HuH-7.5 (cell line): ENCODE measurements at regions not wholly inside any gene's neighbourhood (a gene's known extent, or its start where the extent isn't known, plus 50 kb on each side); places are given as distances from the start of the nearest gene placed in this dataset.
"Not testable (repeated sequence)": the region's sequence is repeated elsewhere in the genome, so short reads cannot be mapped to it uniquely, and the experiment has no call there.

Experiments used
- DNase-seq: peaks from one replicate; pipeline ENCODE4 v3.0.0; 2011; ENCODE audit warnings: low spot score

DNA sequence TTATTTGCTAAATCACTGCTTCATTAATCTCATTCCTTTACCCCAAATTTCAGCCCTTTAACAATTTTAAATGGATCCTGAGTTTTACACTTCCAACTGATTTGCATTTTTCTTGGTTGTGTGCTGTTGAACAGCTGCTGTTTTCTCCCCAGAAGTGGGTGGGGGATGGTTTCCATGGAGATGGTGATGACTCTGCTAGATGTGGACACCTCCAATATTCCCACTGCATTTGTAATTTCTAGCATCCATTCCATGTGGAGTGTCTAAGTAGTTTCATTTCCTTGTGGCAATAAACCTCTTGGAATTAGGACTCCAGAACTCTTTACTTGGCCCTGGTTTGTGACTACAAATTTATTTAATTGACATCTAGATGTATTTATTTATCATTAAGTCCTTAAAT, 330.4 kb downstream of the GBA3 start:
- DNase-seq = no peak

DNA sequence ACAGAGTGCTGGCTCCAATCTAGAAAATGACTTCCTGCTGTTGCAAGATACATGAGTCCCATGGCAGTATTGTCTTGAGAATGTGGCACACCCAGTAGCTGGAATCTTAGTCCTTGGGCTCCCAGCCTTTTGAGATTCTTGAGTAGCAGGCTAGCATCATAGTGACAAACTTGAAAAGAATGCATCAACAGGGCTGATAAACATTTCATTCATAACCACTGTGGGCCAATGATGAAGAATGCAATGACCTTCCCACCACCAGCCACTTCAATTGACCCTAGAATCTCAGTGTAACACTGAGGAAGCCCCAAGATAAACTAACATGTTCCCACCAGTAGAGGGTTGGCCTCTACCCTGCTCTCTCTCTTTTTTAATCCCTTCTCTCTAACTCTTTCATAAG, 329.3 kb downstream of the GBA3 start:
- DNase-seq = no peak

DNA sequence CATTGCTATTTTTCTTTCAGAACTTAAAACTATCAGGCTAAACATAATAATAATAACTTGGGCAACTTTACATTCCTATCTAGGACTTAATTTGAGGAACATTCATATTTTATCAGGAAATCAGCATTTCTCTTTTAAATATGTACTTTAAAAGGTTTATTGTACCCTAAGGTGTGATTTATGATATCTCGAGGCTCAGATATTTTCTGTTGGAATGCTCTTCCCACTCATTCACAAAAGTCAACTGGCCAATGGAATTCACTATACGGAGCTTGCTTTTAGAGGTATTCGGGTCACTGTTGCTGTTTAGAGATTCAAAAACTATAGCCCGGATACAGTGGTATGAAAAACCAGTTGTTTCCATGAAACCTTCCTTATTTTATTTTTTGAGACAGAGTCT, 328.3 kb downstream of the GBA3 start:
- no peak for DNase-seq

DNA sequence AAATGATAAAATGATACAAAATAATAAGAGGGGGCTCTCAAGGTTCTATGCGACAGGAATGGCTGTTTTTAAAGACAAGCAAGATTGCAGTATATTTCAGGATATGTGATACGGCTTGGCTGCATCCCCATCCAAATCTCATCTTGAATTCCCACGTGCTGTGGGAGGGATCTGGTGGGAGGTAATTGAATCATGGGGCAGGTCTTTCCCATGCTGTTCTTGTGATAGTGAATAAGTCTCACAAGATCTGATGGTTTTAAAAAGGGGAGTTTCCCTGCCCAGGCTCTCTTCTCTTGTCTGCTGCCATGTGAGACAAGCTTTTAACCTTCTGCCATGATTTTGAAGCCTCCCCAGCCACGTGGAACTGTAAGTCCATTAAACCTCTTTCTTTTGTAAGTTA, 327.7 kb downstream of the GBA3 start:
- not testable (repeated sequence) for DNase-seq

DNA sequence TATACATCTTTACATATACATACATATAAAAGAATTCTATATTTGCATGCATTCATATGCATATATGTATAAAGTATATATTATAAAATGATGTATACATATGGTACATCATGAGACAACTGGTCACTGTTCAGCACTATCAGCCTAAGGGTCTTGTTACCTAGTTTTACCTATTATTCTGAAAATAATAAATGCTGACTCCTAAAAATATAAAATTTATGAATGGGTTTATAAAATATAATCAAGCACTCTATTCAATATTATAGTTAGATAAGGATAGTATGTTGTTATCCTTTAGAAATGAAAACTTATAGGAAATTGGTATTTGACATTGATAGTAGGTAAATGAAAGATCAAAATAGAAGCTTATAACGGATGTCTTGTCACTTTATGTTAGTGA, 324.2 kb downstream of the GBA3 start:
- no peak for DNase-seq

DNA sequence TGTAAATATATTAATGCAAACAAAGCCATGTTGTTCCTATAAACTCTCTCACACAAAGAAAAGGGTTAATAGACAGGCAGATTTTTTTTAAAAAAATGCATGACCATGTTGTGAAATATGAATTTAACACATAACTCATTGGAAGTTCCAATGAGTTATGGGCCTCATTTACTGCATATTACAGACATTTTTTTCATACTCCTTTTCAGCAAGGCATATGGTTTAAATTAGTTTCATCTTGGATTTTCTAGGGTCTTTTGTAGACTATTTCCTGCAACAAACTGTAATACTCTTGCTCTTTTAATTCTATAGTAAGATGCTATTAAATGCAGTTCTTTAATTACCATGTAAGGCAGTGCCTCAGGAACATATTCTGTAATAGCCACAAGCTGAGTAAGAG, 323.1 kb downstream of the GBA3 start:
- no peak for DNase-seq

DNA sequence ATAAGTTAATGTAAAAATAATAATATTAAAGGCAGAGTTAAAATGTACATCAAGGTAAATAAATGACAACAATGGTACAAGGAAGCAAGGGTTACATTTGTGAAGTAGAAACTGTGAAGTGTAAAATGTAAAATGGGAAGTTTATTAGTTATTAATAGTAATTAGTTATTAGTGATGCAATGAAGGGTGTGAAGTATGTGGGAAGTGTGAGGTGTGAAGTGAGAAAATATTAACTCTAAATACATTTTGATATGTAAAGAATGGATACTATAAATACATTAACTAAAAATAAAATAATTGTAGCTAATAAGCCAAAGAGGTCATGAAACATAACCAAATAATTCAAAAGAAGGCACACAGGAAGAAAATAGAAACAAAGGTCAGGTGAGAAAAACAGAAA, 316.4 kb downstream of the GBA3 start:
- no peak for DNase-seq

DNA sequence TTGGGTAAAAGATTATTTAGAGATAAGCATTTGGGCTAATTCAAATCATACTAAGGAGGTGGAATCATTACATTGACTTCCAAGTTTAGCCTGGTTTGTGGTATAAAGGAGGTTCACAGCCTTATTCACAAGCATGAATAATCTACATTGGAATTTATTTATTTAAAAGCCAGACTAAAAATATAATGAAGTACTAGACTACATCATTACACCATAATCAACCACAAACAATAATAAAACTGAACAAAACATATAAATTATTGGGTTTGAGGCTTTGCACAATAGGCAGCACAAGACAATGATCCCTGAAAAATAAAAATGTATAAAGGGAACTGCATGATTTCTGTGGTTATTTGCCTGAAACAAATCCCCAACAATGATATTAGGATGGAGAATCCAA, 314.0 kb downstream of the GBA3 start:
- no peak for DNase-seq

DNA sequence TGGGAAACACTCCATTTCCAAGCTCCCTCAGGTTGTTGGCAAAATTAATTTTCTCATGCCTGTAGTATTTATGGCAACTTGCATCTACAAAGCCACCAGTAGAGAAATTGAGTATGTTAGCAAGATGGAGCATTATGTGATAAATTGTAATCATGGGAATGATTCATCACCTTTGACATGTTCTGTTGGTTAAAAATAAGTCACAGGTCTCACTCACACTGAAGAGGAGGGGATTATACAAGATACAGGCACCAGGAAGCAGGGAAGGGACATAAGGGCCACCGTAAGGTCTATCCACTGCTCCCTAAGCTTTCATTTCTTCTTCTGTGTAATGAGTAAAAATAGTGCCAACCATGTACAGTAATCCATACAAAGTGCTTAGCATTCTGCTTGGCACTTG, 313.0 kb downstream of the GBA3 start:
- no peak for DNase-seq

DNA sequence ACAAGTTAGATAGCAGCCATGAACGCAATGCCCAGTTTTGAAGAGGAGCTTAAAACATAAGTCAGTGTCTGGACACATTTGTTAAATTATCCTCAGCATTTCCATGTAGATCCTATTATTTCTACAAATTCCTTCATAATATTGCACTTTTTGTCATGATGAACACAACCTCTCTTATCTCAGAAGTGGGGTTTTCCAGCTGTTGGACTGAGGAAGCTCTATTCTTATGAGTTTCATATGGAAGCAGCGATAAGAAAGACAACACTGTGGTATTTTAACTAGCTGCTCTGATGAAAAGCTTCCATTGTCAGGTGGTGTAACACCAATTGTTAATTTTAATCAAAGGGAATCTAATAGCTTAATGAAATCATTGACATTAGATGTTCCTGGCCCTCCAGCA, 308.7 kb downstream of the GBA3 start:
- no peak for DNase-seq

DNA sequence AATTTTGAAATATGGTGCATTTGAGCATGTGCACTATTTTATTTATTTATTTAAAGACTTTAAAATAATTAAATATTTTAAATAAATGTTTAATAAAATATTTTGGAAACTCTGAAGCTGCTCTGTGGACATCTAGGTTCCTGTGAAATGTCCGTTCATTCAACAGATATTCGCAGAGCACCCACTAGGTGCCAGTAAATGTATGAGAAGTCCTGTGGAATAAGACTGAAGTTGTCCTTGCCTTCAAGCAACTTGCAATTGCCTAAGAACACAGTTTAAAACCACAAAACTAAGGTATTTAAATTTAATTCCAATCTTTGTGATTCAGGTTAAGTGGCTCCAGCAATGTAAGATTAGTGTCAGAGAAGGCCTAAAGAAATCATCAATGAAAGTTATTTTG, 306.7 kb downstream of the GBA3 start:
- no peak for DNase-seq

DNA sequence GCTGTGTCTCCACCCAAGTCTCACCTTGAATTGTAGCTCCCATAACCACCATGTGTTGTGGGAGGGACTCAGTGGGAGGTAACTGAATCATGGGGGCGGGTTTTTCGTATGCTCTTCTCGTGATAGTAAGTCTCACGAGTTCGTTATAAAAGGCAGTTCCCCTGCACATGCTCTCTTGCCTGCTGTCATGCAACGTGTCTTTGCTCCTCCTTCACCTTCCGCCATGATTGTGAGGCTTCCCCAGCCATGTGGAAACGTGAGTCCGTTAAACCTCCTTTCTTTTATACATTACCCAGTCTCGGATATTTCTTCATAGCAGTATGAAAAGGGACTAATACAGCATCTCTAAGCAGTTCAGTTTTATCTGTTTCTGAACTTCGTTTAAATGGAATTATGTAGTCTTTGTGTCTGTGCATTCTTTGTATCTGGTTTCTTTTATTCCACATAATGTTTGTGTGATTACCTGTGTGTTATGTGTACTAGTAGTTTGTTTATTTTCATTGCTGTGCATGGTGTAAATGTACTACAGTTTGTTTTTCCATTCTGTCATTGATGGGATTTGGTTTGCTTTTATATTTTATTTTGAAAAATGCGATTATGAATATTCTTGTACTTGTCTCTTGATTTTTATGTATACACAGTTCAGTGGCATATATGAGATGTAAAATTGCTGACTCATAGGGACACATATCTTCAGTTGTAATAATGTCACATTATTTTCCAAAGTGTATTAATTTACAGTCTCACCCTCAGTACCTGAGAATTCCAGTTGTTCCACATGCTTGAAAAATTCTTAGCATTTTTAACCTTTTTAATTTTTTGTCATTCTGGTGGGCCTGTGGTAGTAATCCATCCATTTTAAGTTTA, 304.9 kb downstream of the GBA3 start:
- DNase-seq = no peak

DNA sequence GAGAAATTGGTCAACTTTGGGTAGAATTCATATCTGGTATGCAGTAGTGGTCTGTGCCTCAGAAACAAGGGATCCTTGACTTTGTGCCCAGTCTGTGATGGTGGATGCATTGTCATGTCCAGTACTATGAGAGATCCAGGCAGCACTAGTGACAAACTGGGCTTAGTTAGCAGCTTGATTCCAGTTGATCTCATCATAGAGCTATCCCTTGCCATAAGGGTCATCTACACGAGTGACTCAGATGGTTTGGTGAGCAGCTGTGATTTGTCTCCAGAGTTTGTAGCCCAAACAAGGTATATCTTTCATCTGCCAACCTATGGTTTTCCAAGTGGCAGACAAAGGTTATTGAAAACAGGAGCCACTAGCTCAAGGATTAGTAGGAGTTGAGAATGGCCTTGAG, 298.8 kb downstream of the GBA3 start:
- DNase-seq = no peak

DNA sequence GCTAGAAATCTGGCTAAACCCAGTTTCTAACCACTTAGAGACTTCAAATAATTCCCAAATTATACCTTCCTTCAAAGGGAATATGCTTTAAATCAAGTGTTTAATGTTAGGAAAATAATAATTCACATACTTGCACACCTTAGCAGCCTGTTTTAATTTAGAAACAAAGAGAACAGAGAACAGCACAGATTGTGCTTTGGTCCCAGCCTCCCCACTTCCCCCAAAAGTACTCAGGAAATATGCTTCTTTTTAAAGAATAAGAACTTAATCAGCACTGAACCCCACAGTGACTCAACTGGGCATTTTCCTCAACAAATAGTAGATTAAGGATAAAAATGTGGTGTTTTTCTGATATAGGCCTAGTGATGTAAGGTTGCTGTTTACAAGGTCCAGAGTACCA, 295.8 kb downstream of the GBA3 start:
- DNase-seq = no peak

DNA sequence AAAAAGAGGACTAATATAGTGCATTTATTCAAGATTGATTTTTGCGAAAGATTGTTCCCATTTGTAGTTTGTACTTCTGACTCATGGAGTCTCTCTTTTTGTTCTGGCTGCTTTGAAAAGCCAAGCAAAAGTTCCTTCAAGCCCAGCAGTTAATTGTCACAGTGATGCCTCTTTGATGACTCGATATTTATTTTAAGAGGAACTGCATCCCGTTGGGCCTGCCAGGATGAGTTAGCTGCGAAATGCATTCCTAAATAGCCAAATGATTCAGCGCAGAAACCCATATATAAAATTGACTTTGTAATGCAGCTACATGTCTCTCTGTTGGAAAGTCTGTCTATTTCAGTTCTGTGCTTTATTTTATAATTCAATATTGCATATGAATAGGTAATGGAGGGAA, 295.1 kb downstream of the GBA3 start:
- DNase-seq = no peak

DNA sequence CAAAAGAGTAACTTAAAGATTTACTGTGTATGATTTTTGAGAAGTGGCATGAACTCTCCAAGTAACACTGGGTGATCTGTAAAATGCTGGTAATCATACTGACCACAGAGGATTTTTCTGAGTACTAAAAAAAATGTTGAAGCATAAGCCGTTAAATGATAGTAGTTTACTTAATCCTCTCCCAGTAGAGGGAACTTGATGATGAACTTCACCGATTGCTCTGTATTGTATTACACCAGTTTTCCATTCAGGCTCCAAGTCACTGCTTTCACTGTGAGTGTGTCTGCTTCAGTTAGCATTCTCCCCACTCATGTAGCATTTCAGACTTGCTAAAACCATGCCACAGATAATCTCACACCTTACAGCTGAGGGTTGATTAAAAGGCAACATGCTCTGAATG, 294.1 kb downstream of the GBA3 start:
- no peak for DNase-seq

DNA sequence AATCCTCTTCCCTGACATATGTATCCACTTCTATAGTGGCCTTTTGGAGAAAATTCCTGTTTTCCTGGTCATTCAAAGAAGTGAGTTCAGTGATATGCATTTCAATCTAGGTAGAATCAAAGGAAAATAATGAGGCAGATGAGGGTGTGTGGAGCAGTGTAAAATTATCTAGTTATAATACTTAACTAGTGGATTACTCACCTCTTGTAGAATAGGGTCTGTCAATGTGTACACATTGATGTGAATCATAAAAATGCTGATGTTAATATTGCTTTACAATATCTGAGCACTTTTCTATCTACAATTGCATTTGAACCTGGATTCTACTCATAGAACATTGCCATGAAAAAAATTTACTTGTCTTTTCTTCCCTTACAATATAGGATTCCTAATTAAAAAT, 293.5 kb downstream of the GBA3 start:
- DNase-seq = no peak

DNA sequence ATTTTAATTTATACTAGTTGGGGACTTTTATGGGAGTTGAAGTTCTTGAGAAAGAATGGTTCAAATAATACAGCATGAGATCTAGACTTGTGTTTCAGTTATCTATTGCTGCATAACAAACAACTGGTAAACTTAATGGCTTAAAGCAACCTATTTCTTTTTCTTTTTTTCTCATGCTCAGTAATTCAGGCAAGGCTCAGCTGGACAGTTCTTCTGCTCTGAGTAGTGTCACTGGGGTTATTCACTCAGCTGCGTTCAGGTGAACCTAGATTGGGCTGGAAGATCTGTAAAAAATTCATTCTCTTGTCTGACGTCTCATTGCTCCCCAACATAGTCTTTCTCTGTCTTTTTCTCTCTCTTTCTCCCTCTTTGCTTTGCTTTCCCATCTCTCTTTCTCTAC, 291.7 kb downstream of the GBA3 start:
- no peak for DNase-seq

DNA sequence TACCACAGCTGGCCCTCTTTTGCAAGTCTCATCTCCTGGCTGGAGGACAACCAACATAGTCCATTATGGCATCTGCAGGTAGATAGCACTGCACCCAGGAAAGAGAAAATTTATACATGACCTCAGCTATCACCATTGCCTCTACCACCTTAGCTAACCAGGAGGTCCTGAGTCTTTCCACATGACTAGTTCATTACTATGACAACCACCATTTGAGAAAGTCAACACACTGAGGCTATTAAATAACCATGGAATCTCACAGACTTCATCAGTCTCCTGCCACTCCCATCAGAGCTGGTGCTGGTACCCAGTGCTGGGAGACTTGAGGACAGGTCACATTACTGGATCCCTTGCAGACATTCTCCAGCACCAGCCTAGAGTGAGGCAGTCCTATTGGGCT, 285.9 kb downstream of the GBA3 start:
- no peak for DNase-seq

DNA sequence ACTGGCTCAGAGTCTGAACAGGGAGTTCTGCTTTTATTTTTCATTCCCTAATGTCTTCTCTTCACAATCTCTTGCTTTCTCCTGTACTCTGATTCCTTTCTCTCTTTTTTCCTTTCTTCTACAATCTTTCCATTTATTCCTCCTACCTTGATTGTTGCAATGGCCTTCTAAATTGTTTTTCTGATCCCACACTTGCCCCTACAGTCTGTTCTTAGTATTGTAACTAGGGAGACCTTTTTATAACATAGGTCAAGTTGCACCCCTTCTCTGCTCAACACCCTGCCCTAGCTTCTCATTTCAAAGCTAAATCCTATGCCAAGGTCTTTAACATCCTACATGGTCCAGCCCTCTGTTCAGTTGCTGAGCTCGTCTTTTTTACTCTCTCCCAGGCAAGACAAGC, 277.9 kb downstream of the GBA3 start:
- DNase-seq = no peak

DNA sequence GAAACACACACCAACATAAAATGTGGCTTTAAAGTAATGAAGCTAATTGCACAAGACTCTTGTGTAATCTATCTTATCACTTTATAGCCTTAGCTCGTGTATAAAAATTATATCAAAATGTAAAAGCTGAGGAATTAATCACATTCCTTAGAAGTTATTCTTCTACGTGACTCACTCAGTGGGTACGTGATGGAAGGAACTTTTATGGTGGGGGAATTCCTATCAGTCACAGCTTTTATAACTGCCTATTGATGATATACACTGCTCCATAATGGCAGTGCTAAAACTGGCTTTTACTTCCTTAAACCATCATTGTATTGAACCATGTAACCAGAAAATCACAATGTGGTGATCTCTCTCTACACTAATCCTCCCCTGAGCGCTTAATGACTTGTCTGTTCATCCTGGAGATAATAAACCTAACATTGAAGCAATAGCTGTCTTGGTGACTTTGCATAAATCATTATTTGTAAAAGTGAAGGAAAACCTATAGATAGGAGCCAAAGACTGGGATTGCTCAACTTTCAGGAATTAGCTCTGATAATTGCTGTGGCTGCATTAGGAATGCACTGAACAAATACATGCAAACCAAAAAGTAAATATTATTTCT, 276.7 kb downstream of the GBA3 start:
- peak; percentile 22 for DNase-seq

DNA sequence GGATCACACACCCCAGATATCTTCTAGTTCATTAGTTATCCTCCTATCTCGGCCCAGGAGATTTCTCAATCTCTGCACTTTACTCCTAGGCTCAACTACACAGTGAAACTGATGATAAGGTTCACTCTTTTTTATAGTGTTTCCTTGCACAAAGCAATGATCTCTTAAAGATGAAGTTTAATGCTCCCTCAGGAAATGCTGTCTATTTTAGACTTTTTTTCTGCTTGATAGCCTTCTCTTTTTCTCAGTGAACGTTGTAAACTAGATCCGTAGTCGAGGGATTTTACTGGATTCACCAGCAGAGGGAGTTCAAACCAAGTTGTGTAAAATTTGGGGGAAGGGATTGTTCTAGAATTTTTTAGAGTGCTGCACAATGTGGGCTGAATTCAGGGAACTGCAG, 269.6 kb downstream of the GBA3 start:
- no peak for DNase-seq

DNA sequence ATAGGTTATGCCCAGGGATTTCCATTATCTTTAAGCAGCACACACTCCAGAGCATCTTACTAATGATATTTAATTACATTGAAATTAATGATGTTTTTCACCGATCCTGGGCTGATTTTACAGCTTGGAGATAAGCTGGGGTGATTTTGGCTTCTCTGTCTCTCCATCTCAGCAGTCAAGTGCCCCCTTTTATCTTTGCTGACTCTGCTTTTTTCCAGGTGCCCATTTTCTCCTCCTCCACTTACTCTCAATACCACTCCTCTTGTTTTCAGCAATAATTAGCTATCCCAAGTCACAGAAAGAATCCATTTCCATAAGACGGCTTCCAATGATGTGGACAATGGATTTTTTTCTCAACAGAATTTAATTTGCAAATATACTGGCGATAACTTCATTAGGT, 266.7 kb downstream of the GBA3 start:
- no peak for DNase-seq

DNA sequence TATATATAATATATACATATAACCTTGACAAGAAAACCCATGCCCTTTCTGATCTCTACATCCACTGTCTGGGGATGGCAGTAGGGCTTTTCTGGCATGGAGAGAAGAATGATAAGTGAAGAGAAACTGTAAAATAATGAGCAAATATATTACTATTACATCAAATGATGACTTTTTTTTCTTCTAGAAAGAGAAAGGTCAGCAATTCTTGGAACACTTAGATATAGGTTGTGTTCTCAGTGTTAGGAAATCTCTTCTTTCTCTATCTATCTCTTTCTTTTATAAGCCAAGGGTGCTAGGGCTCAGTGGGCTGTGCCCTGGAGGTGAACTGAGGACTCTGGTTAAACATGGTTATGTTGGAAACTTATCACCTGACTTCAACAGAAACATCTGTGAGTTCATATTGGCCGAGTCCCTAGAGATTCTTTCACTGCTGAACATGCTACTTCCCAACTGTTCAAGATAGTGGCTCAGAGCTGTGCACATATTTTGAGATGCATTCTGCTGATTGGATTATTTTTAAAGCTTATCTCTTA, 265.1 kb downstream of the GBA3 start:
- no peak for DNase-seq
